Activated B cell treated with CpG ODN at 0.5 μM for 24 hours (primary cell): ENCODE measurements at regions not wholly inside any gene's neighbourhood (a gene's known extent, or its start where the extent isn't known, plus 50 kb on each side); places are given as distances from the start of the nearest gene placed in this dataset.

Experiments used
- ATAC-seq: fragments of 200-7000 bp; cut with Tn5 transposase; one replicate; pipeline ENCODE4 v1.10.0; 2021; ENCODE audit warnings: low read depth, mild to moderate bottlenecking, moderate library complexity
- CTCF ChIA-PET: fragments of 350-600 bp; sonication (Branson Sonifier 250); formaldehyde crosslinking; loops from one replicate; lab custom pipeline; 2021; ENCODE audit warnings: antibody characterized with exemption; lab: Charles Lee
- POLR2A ChIA-PET: fragments of 350-600 bp; sonication (Branson Sonifier 250); formaldehyde crosslinking; loops from one replicate; lab custom pipeline; 2021; ENCODE audit warnings: antibody characterized with exemption; lab: Charles Lee
- DNase-seq: peaks from one replicate; pipeline ENCODE4 v3.0.0; 2022
- H3K27ac Mint-ChIP-seq: one replicate; pipeline ENCODE4 v1.8.0; 2020; ENCODE audit warnings: mixed read lengths
- H3K27me3 Mint-ChIP-seq: one replicate; pipeline ENCODE4 v1.8.0; 2021; ENCODE audit warnings: mixed read lengths
- H3K36me3 Mint-ChIP-seq: one replicate; pipeline ENCODE4 v1.8.0; 2021; ENCODE audit warnings: low read depth, mixed read lengths
- H3K4me1 Mint-ChIP-seq: one replicate; pipeline ENCODE4 v1.8.0; 2021; ENCODE audit warnings: mixed read lengths
- H3K4me3 Mint-ChIP-seq: one replicate; pipeline ENCODE4 v1.8.0; 2020; ENCODE audit warnings: mild to moderate bottlenecking, mixed read lengths
- H3K9me3 Mint-ChIP-seq: one replicate; pipeline ENCODE4 v1.8.0; 2020; ENCODE audit warnings: mixed read lengths
- CTCF ChIP-seq: fragments of 200-600 bp; IDR thresholded peaks from one replicate; pipeline ENCODE4 v1.8.0; 2022; ENCODE audit warnings: antibody characterized with exemption, mild to moderate bottlenecking
- intact Hi-C: fragments of 100-400 bp; cut with micrococcal nuclease; formaldehyde crosslinking; loops from one replicate; pipeline ENCODE4 v1.15.1; 2024

GRCh38 chr5:172558076-172558976 lies 82.7 kb upstream of the NEURL1B start:
- intact Hi-C loops, result no loop called here
- ATAC-seq, result no peak
- no peak overlapping the region for H3K27ac Mint-ChIP-seq

DNA sequence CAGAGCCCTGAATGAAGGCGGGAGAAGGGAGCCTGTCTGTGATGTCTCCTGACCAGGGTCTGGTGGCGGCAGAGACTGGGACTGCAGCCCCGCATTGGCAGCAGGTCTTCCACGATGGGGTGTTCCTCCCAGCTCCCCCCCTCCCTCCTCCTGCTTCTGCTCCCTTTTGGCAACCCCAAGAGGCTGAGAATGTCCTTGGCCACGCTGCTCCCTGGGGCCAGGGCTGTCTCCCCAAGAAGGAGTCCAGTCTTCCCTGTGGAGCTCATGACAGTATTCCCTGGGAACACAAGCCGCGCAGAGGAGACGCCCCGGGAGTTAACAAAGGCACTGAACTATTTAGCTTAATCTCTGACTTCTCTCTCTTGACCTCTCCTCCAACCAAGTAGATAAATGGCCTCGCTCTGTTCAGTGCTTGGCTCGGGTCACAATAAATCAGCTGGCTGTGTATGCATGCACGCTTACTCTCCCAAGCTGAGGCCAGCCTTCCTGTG lies 84.0 kb upstream of the NEURL1B start:
- peaks cover 7% of the 10 kb centered on the region for H3K27me3 Mint-ChIP-seq
- intact Hi-C loops, result no loop called here
- DNase-seq, result no peak
- no peaks in the 10 kb centered on the region for H3K36me3 Mint-ChIP-seq
- ChIA-PET CTCF (no interaction called here), POLR2A (no interaction called here)
- no peak for TF ChIP-seq CTCF
- no peak overlapping the region for H3K4me3 Mint-ChIP-seq
- no peaks in the 10 kb centered on the region for H3K9me3 Mint-ChIP-seq
- H3K27ac Mint-ChIP-seq, result no peak overlapping the region
- no peak for ATAC-seq
- H3K4me1 Mint-ChIP-seq, result no peaks in the 10 kb centered on the region

More at GRCh38 chr5:172558076-172558976, 82.7 kb upstream of the NEURL1B start:
- TF ChIP-seq CTCF, result no peak
- Mint-ChIP-seq H3K4me3 (no peak overlapping the region), H3K4me1 (no peaks in the 10 kb centered on the region), H3K9me3 (no peaks in the 10 kb centered on the region), H3K27me3 (peaks cover 11% of the 10 kb centered on the region), H3K36me3 (no peaks in the 10 kb centered on the region)
- ChIA-PET POLR2A (no interaction called here), CTCF (no interaction called here)
- DNase-seq, result no peak

DNA sequence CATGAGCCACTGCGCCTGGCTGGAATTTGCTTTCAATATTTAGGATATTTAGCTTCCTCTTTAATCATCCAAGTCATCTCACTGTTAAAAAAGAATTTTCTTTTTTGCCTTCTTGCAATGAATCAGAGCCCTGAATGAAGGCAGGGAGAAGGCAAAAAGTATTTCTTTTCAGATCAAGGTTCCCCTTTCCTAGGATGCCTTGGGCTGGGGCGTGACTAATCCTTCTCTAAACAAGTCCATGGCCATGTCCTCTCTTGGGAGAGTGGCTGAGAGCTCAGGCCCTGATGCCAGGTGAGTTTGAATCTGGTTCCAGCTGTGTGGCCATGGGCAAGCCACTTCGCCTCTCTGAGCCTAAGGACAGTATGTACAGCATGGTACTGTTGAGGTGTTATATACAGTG lies 84.8 kb upstream of the NEURL1B start:
- ChIA-PET POLR2A (no interaction called here), CTCF (no interaction called here)
- H3K27ac Mint-ChIP-seq, result no peak overlapping the region
- H3K9me3 Mint-ChIP-seq, result no peaks in the 10 kb centered on the region
- H3K4me1 Mint-ChIP-seq, result no peaks in the 10 kb centered on the region
- no peak for DNase-seq
- intact Hi-C loops, result no loop called here
- H3K4me3 Mint-ChIP-seq, result no peak overlapping the region
- no peak for TF ChIP-seq CTCF
- no peak for ATAC-seq
- H3K27me3 Mint-ChIP-seq, result peaks cover 7% of the 10 kb centered on the region
- no peaks in the 10 kb centered on the region for H3K36me3 Mint-ChIP-seq

GRCh38 chr5:172554562-172554961 lies 86.5 kb upstream of the NEURL1B start:
- CTCF ChIA-PET, result no interaction called here
- ATAC-seq (no peak), DNase-seq (no peak)
- Mint-ChIP-seq H3K4me1 (no peaks in the 10 kb centered on the region), H3K4me3 (no peak overlapping the region), H3K27ac (no peak overlapping the region), H3K27me3 (peaks cover 7% of the 10 kb centered on the region), H3K36me3 (no peaks in the 10 kb centered on the region), H3K9me3 (no peaks in the 10 kb centered on the region)
- no peak for TF ChIP-seq CTCF
- intact Hi-C loops, result no loop called here
- POLR2A ChIA-PET, result no interaction called here

- ATAC-seq (no peak), DNase-seq (no peak)
- no peak for TF ChIP-seq CTCF
- Mint-ChIP-seq H3K9me3 (no peaks in the 10 kb centered on the region), H3K4me1 (no peaks in the 10 kb centered on the region), H3K27ac (no peak overlapping the region), H3K27me3 (peaks cover 3% of the 10 kb centered on the region), H3K36me3 (no peaks in the 10 kb centered on the region), H3K4me3 (no peak overlapping the region)
- ChIA-PET CTCF (no interaction called here), POLR2A (no interaction called here)
- intact Hi-C loops, result no loop called here
Observed at GRCh38 chr5:172553903-172554302, 87.2 kb upstream of the NEURL1B start.
